Fibroblast of lung (primary cell): ENCODE measurements at regions not wholly inside any gene's neighbourhood (a gene's known extent, or its start where the extent isn't known, plus 50 kb on each side); places are given as distances from the start of the nearest gene placed in this dataset.
A peak's percentile ranks its signal among the peaks of the same experiment; 100 is the strongest.

Experiments used
- DNase-seq, 2 donors: peaks; one replicate each; pipeline versions ENCODE4 v3.0.0 to v3.0.0-alpha.2; 2010; ENCODE audit warnings: low read depth in 2 of 2
- H2AFZ ChIP-seq: 2 replicates; pipeline ENCODE4 v1.5.1; 2012; ENCODE audit warnings: low read length, control low read depth, inconsistent platforms
- H3K27ac ChIP-seq: 2 replicates; pipeline ENCODE4 v1.5.1; 2011; ENCODE audit warnings: low read length, control low read depth; ENCODE audit not compliant: insufficient read depth
- H3K27me3 ChIP-seq: 2 replicates; pipeline ENCODE4 v1.5.1; 2011; ENCODE audit warnings: mild to moderate bottlenecking, low read length; ENCODE audit not compliant: control insufficient read depth, insufficient read depth
- H3K36me3 ChIP-seq: 2 replicates; pipeline ENCODE4 v1.5.1; 2011; ENCODE audit warnings: low read length; ENCODE audit not compliant: control insufficient read depth, insufficient read depth
- H3K4me1 ChIP-seq: 2 replicates; pipeline ENCODE4 v1.5.1; 2011; ENCODE audit warnings: low read length; ENCODE audit not compliant: control insufficient read depth, insufficient read depth; ENCODE audit errors: extremely low read depth
- H3K4me2 ChIP-seq: 2 replicates; pipeline ENCODE4 v1.5.1; 2011; ENCODE audit warnings: low read length, control low read depth; ENCODE audit not compliant: insufficient read depth; ENCODE audit errors: extremely low read depth
- H3K4me3 ChIP-seq, 4 experiments: fragments of 200-600 bp in 1 of 4; sonication (generic) in 1 of 4; replicated peaks in 1 of 4; 2 replicates each; pipeline ENCODE4 v1.5.1; 2011 to 2016; ENCODE audit warnings: low read length in 4 of 4, low read depth in 3 of 4, mild to moderate bottlenecking in 3 of 4, control low read depth in 2 of 4, inconsistent platforms in 1 of 4, mixed read lengths in 1 of 4; ENCODE audit not compliant: insufficient read depth in 1 of 4; ENCODE audit errors: control extremely low read depth in 1 of 4
- H3K79me2 ChIP-seq: 2 replicates; pipeline ENCODE4 v1.5.1; 2012; ENCODE audit warnings: mild to moderate bottlenecking, low read length, inconsistent platforms; ENCODE audit not compliant: control insufficient read depth, insufficient read depth
- H3K9ac ChIP-seq: 2 replicates; pipeline ENCODE4 v1.5.1; 2011; ENCODE audit warnings: mild to moderate bottlenecking, low read length, control low read depth; ENCODE audit not compliant: insufficient read depth
- H3K9me3 ChIP-seq: 2 replicates; pipeline ENCODE4 v1.5.1; 2012; ENCODE audit warnings: low read depth, low read length; ENCODE audit not compliant: control insufficient read depth, insufficient read depth
- H4K20me1 ChIP-seq: 2 replicates; pipeline ENCODE4 v1.5.1; 2011; ENCODE audit warnings: low read length; ENCODE audit not compliant: control insufficient read depth, insufficient read depth; ENCODE audit errors: extremely low read depth
- CTCF ChIP-seq, 2 donors: IDR thresholded peaks in 1 of 2; conservative IDR thresholded peaks in 1 of 2; 1 replicate in 1 of 2; 2 replicates in 1 of 2; pipeline ENCODE4 v1.5.1; 2011 to 2012; ENCODE audit warnings: low read length in 2 of 2, control low read depth in 1 of 2, inconsistent platforms in 1 of 2, low read depth in 1 of 2, mild to moderate bottlenecking in 1 of 2
- EZH2 ChIP-seq: IDR thresholded peaks from 2 replicates; pipeline ENCODE4 v1.5.1; 2012; ENCODE audit warnings: low read length, control low read depth, mild to moderate bottlenecking; ENCODE audit errors: missing control alignments

- Histone ChIP-seq H3K27ac (no peak overlapping the region), H3K4me3 (no peak overlapping the region), H3K9ac (no peak overlapping the region), H3K79me2 (no peaks in the 10 kb centered on the region), H3K9me3 (no peaks in the 10 kb centered on the region), H3K4me1 (no peaks in the 10 kb centered on the region), H2AFZ (no peak overlapping the region), H4K20me1 (no peaks in the 10 kb centered on the region), H3K36me3 (no peaks in the 10 kb centered on the region), H3K4me2 (no peak overlapping the region), H3K27me3 (no peaks in the 10 kb centered on the region)
- no peak for DNase-seq
- no peak for TF ChIP-seq EZH2
- TF ChIP-seq CTCF (conservative IDR thresholded peaks at IDR 0.05 in 1 of 2, IDR thresholded peaks at IDR 0.05 in 1 of 2; ENCODE audit: low read depth in 1 of 2, low read length in 2 of 2): no peak
Observed at GRCh38 chr20:40161391-40161790, 527.6 kb downstream of the MAFB start.

GRCh38 chr20:40160097-40160550 lies 528.9 kb downstream of the MAFB start:
- H3K36me3 ChIP-seq: no peaks in the 10 kb centered on the region
- peak; percentile 68 to 76 for TF ChIP-seq CTCF (conservative IDR thresholded peaks at IDR 0.05 in 1 of 2, IDR thresholded peaks at IDR 0.05 in 1 of 2; ENCODE audit: low read depth in 1 of 2, low read length in 2 of 2)
- TF ChIP-seq EZH2: no peak
- no peak overlapping the region for H2AFZ ChIP-seq
- H3K27ac ChIP-seq: no peak overlapping the region
- H4K20me1 ChIP-seq: no peaks in the 10 kb centered on the region
- peak in 1 of 2 donors; percentile 54 for DNase-seq
- H3K9ac ChIP-seq: no peak overlapping the region
- H3K79me2 ChIP-seq: no peaks in the 10 kb centered on the region
- H3K9me3 ChIP-seq: no peaks in the 10 kb centered on the region
- no peak overlapping the region for H3K4me3 ChIP-seq
- no peak overlapping the region for H3K4me2 ChIP-seq
- no peaks in the 10 kb centered on the region for H3K27me3 ChIP-seq
- H3K4me1 ChIP-seq: no peaks in the 10 kb centered on the region

GRCh38 chr20:40159276-40159675 lies 529.8 kb downstream of the MAFB start:
- no peak for TF ChIP-seq EZH2
- TF ChIP-seq CTCF (conservative IDR thresholded peaks at IDR 0.05 in 1 of 2, IDR thresholded peaks at IDR 0.05 in 1 of 2; ENCODE audit: low read depth in 1 of 2, low read length in 2 of 2): no peak
- no peaks in the 10 kb centered on the region for H3K36me3 ChIP-seq
- DNase-seq: no peak
- H3K27ac ChIP-seq: no peak overlapping the region
- no peak overlapping the region for H3K4me3 ChIP-seq
- H2AFZ ChIP-seq: no peak overlapping the region
- no peak overlapping the region for H3K9ac ChIP-seq
- H4K20me1 ChIP-seq: no peaks in the 10 kb centered on the region
- H3K27me3 ChIP-seq: no peaks in the 10 kb centered on the region
- no peaks in the 10 kb centered on the region for H3K4me1 ChIP-seq
- no peaks in the 10 kb centered on the region for H3K79me2 ChIP-seq
- no peak overlapping the region for H3K4me2 ChIP-seq
- H3K9me3 ChIP-seq: no peaks in the 10 kb centered on the region
